CD4-positive, alpha-beta T cell treated with Interleukin-1 beta for 1 hour (primary cell): ENCODE measurements at regions not wholly inside any gene's neighbourhood (a gene's known extent, or its start where the extent isn't known, plus 50 kb on each side); places are given as distances from the start of the nearest gene placed in this dataset.
A peak's percentile ranks its signal among the peaks of the same experiment; 100 is the strongest.

Source experiments
- DNase-seq, 2 donors: peaks; one replicate each; pipeline ENCODE4 v3.0.0-alpha.2; 2020 to 2022

GRCh38 chr16:66289051-66289680 lies 77.3 kb upstream of the CDH5 start:
- no peak for DNase-seq

GRCh38 chr16:66287926-66288325 lies 78.6 kb upstream of the CDH5 start:
- DNase-seq, result no peak

- DNase-seq, result no peak
Observed at GRCh38 chr16:66287416-66287815, 79.1 kb upstream of the CDH5 start.

- no peak for DNase-seq
Observed at GRCh38 chr16:66286527-66286926, 80.0 kb upstream of the CDH5 start.

- no peak for DNase-seq
Observed at GRCh38 chr16:66278604-66279262, 87.8 kb upstream of the CDH5 start.

- no peak for DNase-seq
Observed at GRCh38 chr16:66278111-66278531, 88.4 kb upstream of the CDH5 start.

- DNase-seq, result no peak
Observed at GRCh38 chr16:66277311-66278070, 89.0 kb upstream of the CDH5 start.

- DNase-seq, result peak in 1 of 2 donors; percentile 18
Observed at GRCh38 chr16:66275775-66276428, 90.6 kb upstream of the CDH5 start.

- DNase-seq, result peak in 1 of 2 donors; percentile 5
Observed at GRCh38 chr16:66274335-66275110, 92.0 kb upstream of the CDH5 start.

- DNase-seq, result no peak
Observed at GRCh38 chr16:66273644-66274334, 92.7 kb upstream of the CDH5 start.

GRCh38 chr16:66273053-66273452 lies 93.4 kb upstream of the CDH5 start:
- DNase-seq, result no peak

GRCh38 chr16:66272461-66272860 lies 94.0 kb upstream of the CDH5 start:
- DNase-seq, result no peak

- DNase-seq, result no peak
Observed at GRCh38 chr16:66271074-66272060, 95.1 kb upstream of the CDH5 start.

- peak; percentile 36 to 37 for DNase-seq
Observed at GRCh38 chr16:66270333-66270927, 96.1 kb upstream of the CDH5 start.

- no peak for DNase-seq
Observed at GRCh38 chr16:66269617-66270332, 96.7 kb upstream of the CDH5 start.

GRCh38 chr16:66267292-66268014 lies 99.0 kb upstream of the CDH5 start:
- no peak for DNase-seq

- no peak for DNase-seq
Observed at GRCh38 chr16:66266436-66267291, 99.8 kb upstream of the CDH5 start.
